Mesenchymal stem cell (in vitro differentiated cells and primary cell): ENCODE measurements at regions not wholly inside any gene's neighbourhood (a gene's known extent, or its start where the extent isn't known, plus 50 kb on each side); places are given as distances from the start of the nearest gene placed in this dataset.

Source experiments
- DNase-seq: peaks from one replicate; pipeline ENCODE4 v3.0.0-alpha.2; 2013
- H2AFZ ChIP-seq: one replicate; pipeline ENCODE4 v1.6.1; 2013; ENCODE audit warnings: low read depth, mild to moderate bottlenecking, control low read depth, inconsistent platforms, low read length, moderate library complexity
- H2AK5ac ChIP-seq: 2 replicates; pipeline ENCODE4 v1.6.1; 2013; ENCODE audit warnings: low read length, moderate library complexity, mild to moderate bottlenecking, inconsistent platforms; ENCODE audit not compliant: severe bottlenecking
- H2BK120ac ChIP-seq: one replicate; pipeline ENCODE4 v1.6.1; 2013; ENCODE audit warnings: low read depth, mild to moderate bottlenecking, inconsistent platforms, low read length, moderate library complexity
- H2BK12ac ChIP-seq, 2 experiments: one replicate each; pipeline ENCODE4 v1.6.1; 2013; ENCODE audit warnings: inconsistent platforms in 2 of 2, low read length in 2 of 2, mild to moderate bottlenecking in 2 of 2, moderate library complexity in 2 of 2, control low read depth in 1 of 2
- H2BK15ac ChIP-seq: one replicate; pipeline ENCODE4 v1.6.1; 2013; ENCODE audit warnings: mild to moderate bottlenecking, low read depth, inconsistent platforms; ENCODE audit not compliant: poor library complexity, severe bottlenecking
- H2BK5ac ChIP-seq: 2 replicates; pipeline ENCODE4 v1.6.1; 2013; ENCODE audit warnings: low read depth, mild to moderate bottlenecking, low read length, control low read depth, inconsistent platforms; ENCODE audit not compliant: poor library complexity, severe bottlenecking
- H3K14ac ChIP-seq, 2 experiments: one replicate each; pipeline ENCODE4 v1.6.1; 2013; ENCODE audit warnings: inconsistent platforms in 2 of 2, low read length in 2 of 2, control low read depth in 1 of 2, mild to moderate bottlenecking in 1 of 2, moderate library complexity in 1 of 2
- H3K18ac ChIP-seq, 2 experiments: one replicate each; pipeline ENCODE4 v1.6.1; 2013; ENCODE audit warnings: inconsistent platforms in 2 of 2, low read length in 2 of 2, control low read depth in 1 of 2, low read depth in 1 of 2, mild to moderate bottlenecking in 1 of 2
- H3K23ac ChIP-seq, 2 experiments: one replicate each; pipeline ENCODE4 v1.6.1; 2013; ENCODE audit warnings: inconsistent platforms in 2 of 2, low read length in 2 of 2, mild to moderate bottlenecking in 2 of 2, moderate library complexity in 2 of 2, control low read depth in 1 of 2
- H3K27ac ChIP-seq: 2 replicates; pipeline ENCODE4 v1.5.1; 2013; ENCODE audit warnings: mild to moderate bottlenecking, moderate library complexity, low read length, control low read depth, inconsistent platforms; ENCODE audit not compliant: poor library complexity, severe bottlenecking
- H3K27me3 ChIP-seq, 2 experiments: 2 replicates each; pipeline versions ENCODE4 v1.6.1 to v1.7.0; 2013; ENCODE audit warnings: low read length in 2 of 2, mild to moderate bottlenecking in 2 of 2, moderate library complexity in 2 of 2, control low read depth in 1 of 2, inconsistent platforms in 1 of 2; ENCODE audit not compliant: control insufficient read depth in 1 of 2, insufficient read depth in 1 of 2
- H3K36me3 ChIP-seq, 2 experiments: 2 replicates each; pipeline versions ENCODE4 v1.6.1 to v1.7.0; 2013; ENCODE audit warnings: low read length in 2 of 2, control low read depth in 1 of 2, inconsistent platforms in 1 of 2, low read depth in 1 of 2, mild to moderate bottlenecking in 1 of 2; ENCODE audit not compliant: insufficient read depth in 2 of 2, control insufficient read depth in 1 of 2
- H3K4ac ChIP-seq, 2 experiments: one replicate each; pipeline ENCODE4 v1.6.1; 2013; ENCODE audit warnings: inconsistent platforms in 2 of 2, low read length in 2 of 2, mild to moderate bottlenecking in 2 of 2, moderate library complexity in 2 of 2, control low read depth in 1 of 2, low read depth in 1 of 2
- H3K4me1 ChIP-seq: 2 replicates; pipeline ENCODE4 v1.6.1; 2013; ENCODE audit warnings: low read depth, low read length, control low read depth; ENCODE audit not compliant: control insufficient read depth, insufficient read depth
- H3K4me2 ChIP-seq: 2 replicates; pipeline ENCODE4 v1.6.1; 2013; ENCODE audit warnings: low read length, mild to moderate bottlenecking, inconsistent platforms; ENCODE audit not compliant: poor library complexity, severe bottlenecking
- H3K4me3 ChIP-seq, 2 experiments: 2 replicates each; pipeline versions ENCODE4 v1.5.1 to v1.7.0; 2013; ENCODE audit warnings: low read length in 2 of 2, mild to moderate bottlenecking in 2 of 2, control low read depth in 1 of 2, low read depth in 1 of 2; ENCODE audit not compliant: insufficient read depth in 1 of 2
- H3K79me1 ChIP-seq: replicated peaks from 2 replicates; pipeline ENCODE4 v1.6.1; 2013; ENCODE audit warnings: mild to moderate bottlenecking, control low read depth, low read length, inconsistent platforms; ENCODE audit not compliant: poor library complexity, severe bottlenecking
- H3K9ac ChIP-seq: 2 replicates; pipeline ENCODE4 v1.7.0; 2013; ENCODE audit warnings: mild to moderate bottlenecking, low read length, moderate library complexity
- H3K9me3 ChIP-seq: 2 replicates; pipeline ENCODE4 v1.7.0; 2013; ENCODE audit warnings: mild to moderate bottlenecking, low read length; ENCODE audit not compliant: control insufficient read depth
- H4K8ac ChIP-seq: one replicate; pipeline ENCODE4 v1.6.1; 2013; ENCODE audit warnings: inconsistent platforms, mild to moderate bottlenecking, low read length, moderate library complexity
- H4K91ac ChIP-seq: one replicate; pipeline ENCODE4 v1.6.1; 2013; ENCODE audit warnings: mild to moderate bottlenecking, low read length, inconsistent platforms
- WGBS: methylation state at CpG from one replicate; pipeline ENCODE4 v1.1.7; 2013; ENCODE audit warnings: mixed read lengths; 5-methylcytosine and 5-hydroxymethylcytosine counted together

DNA sequence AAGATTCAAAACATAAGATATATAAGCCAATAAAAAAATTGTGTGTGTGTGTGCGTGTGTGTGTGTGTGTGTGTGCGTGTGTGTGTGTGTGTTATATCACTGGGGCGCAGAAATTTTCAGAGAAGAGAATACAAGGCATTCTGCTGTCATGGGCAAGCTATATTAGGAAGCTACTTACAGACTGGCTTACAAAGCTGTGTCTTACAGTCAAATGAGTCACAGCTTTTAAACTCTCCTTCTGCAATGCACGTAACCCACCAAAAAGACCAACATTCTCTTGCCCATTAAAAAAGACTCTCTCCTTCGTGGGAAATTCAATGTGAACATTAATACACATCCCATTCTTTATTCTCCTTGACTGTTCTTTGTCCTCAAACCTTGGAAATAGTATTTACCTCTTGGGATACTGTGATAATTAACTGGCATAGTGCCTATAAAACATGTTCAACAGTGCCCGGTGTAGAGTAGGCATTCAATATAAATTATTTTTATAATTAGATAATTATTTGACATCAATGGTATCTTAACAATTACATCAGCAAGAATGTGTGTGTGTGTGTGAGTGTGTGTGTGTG lies 860.4 kb upstream of the SOX9 start:
- Histone ChIP-seq H2BK120ac (no peak overlapping the region), H2AK5ac (no peak overlapping the region)
- peak; percentile 6 for DNase-seq

DNA sequence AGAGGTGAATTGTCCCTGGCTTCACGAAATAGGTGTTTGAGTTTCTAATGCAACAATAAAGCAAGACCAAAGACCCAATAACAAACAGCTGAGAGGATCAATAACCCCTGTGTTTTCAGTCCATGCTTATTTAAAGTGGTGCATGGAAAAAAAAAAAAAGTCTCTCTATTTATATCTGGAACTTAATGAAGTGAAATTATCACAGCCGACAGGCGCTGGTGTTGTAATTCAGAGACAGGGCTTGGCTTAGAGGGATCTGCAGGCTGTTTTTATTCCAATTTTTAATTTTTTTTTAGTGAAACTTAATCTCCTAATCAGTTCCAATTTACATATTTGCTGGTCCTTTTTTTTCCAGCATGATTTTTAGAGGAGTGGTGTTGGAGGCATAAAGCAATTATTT lies 858.2 kb upstream of the SOX9 start:
- H4K8ac ChIP-seq = no peak overlapping the region
- H2AFZ ChIP-seq = no peak overlapping the region
- H3K27ac ChIP-seq = no peak overlapping the region
- peaks cover 3% of the 10 kb centered on the region for H3K9me3 ChIP-seq
- H3K18ac ChIP-seq = no peak overlapping the region
- H3K4me1 ChIP-seq = no peaks in the 10 kb centered on the region
- no peak overlapping the region for H3K23ac ChIP-seq
- no peak overlapping the region for H3K9ac ChIP-seq
- H2BK12ac ChIP-seq = no peak overlapping the region
- H3K4me3 ChIP-seq = no peak overlapping the region
- 80% methylated on average over 1 of the region's 3 CpGs for WGBS
- H3K4ac ChIP-seq = no peak overlapping the region
- no peak overlapping the region for H2BK15ac ChIP-seq
- H3K79me1 ChIP-seq = no peaks in the 10 kb centered on the region
- no peaks in the 10 kb centered on the region for H3K27me3 ChIP-seq
- H2AK5ac ChIP-seq = no peak overlapping the region
- no peak for DNase-seq
- H3K36me3 ChIP-seq = no peaks in the 10 kb centered on the region
- no peak overlapping the region for H3K4me2 ChIP-seq
- H3K14ac ChIP-seq = no peak overlapping the region
- H2BK120ac ChIP-seq = no peak overlapping the region
- H4K91ac ChIP-seq = no peak overlapping the region
- H2BK5ac ChIP-seq = no peak overlapping the region

More for the DNA sequence above, 860.4 kb upstream of the SOX9 start:
- no peak overlapping the region for H2BK12ac ChIP-seq
- H3K27ac ChIP-seq = no peak overlapping the region
- no peak overlapping the region for H3K4ac ChIP-seq
- H3K9me3 ChIP-seq = no peaks in the 10 kb centered on the region
- no peak overlapping the region for H2BK15ac ChIP-seq
- H3K27me3 ChIP-seq = no peaks in the 10 kb centered on the region
- H4K91ac ChIP-seq = no peak overlapping the region
- no peak overlapping the region for H3K23ac ChIP-seq
- no peaks in the 10 kb centered on the region for H3K79me1 ChIP-seq
- no peak overlapping the region for H3K4me3 ChIP-seq
- H3K4me1 ChIP-seq = no peaks in the 10 kb centered on the region
- H3K18ac ChIP-seq = no peak overlapping the region
- 69% methylated on average over 2 of the region's 6 CpGs for WGBS
- no peaks in the 10 kb centered on the region for H3K36me3 ChIP-seq
- no peak overlapping the region for H2BK5ac ChIP-seq
- no peak overlapping the region for H3K9ac ChIP-seq
- no peak overlapping the region for H2AFZ ChIP-seq
- H4K8ac ChIP-seq = no peak overlapping the region
- H3K14ac ChIP-seq = no peak overlapping the region
- H3K4me2 ChIP-seq = no peak overlapping the region

DNA sequence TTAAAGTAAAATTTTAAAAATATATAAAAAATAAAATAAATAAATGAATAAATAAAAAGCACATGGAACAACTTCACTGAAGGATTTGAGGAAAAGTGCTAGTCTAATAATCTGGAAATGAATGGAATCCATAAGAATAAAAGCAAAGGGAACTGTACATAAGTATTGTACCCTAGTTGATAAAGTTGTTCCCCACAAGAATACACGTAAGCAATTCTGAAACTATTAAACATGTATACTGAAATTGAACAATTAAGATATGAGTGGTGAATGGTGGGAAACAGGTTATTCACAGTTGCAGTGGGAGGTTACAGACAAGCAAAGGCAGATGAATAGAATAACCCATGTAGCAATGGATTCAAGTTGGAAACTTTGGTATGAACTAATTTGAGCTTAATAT lies 853.2 kb upstream of the SOX9 start:
- Histone ChIP-seq H4K91ac (no peak overlapping the region), H3K36me3 (no peaks in the 10 kb centered on the region), H2BK120ac (no peak overlapping the region), H3K4ac (no peak overlapping the region), H3K23ac (no peak overlapping the region), H2AFZ (no peak overlapping the region), H3K27ac (no peak overlapping the region), H3K14ac (no peak overlapping the region), H3K4me1 (no peaks in the 10 kb centered on the region), H2AK5ac (no peak overlapping the region), H3K18ac (no peak overlapping the region), H4K8ac (no peak overlapping the region), H2BK5ac (no peak overlapping the region), H3K4me3 (no peak overlapping the region), H2BK15ac (no peak overlapping the region), H3K79me1 (no peaks in the 10 kb centered on the region), H2BK12ac (no peak overlapping the region), H3K4me2 (no peak overlapping the region), H3K9me3 (peaks cover 11% of the 10 kb centered on the region), H3K9ac (no peak overlapping the region), H3K27me3 (no peaks in the 10 kb centered on the region)
- DNase-seq = no peak
- no CpG with 5 or more reads among the region's 1 CpG for WGBS

DNA sequence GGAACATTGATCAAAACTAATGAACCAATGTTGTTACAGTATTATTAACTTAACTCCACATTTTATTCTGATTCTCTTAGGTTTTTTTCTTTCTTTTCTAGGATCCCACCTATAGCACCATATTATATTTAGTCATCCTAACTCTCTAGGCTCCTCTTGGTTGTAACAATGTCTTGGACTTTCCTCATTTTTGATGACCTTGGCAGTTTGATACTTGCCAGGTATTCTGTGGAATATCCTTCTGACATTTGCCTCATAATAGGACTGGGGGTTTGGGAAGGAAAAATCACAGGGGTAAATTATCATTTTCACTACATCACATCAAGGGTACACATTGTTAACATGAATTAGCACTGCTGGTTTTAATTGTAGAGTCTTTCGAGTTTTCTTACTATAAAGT lies 851.6 kb upstream of the SOX9 start:
- Histone ChIP-seq H3K14ac (no peak overlapping the region), H2BK15ac (no peak overlapping the region), H2AFZ (no peak overlapping the region), H3K4me3 (no peak overlapping the region), H3K9me3 (peaks cover 11% of the 10 kb centered on the region), H3K23ac (no peak overlapping the region), H3K4me2 (no peak overlapping the region), H3K4ac (no peak overlapping the region), H3K9ac (no peak overlapping the region), H2BK12ac (no peak overlapping the region), H3K27ac (no peak overlapping the region), H2AK5ac (no peak overlapping the region), H4K8ac (no peak overlapping the region), H3K18ac (no peak overlapping the region), H4K91ac (no peak overlapping the region), H2BK5ac (no peak overlapping the region), H3K36me3 (no peaks in the 10 kb centered on the region), H2BK120ac (no peak overlapping the region), H3K4me1 (no peaks in the 10 kb centered on the region), H3K27me3 (no peaks in the 10 kb centered on the region), H3K79me1 (no peaks in the 10 kb centered on the region)
- WGBS = no CpG with 5 or more reads among the region's 1 CpG
- no peak for DNase-seq
